Skeletal muscle satellite cell (primary cell): ENCODE measurements at regions not wholly inside any gene's neighbourhood (a gene's known extent, or its start where the extent isn't known, plus 50 kb on each side); places are given as distances from the start of the nearest gene placed in this dataset.
A peak's percentile ranks its signal among the peaks of the same experiment; 100 is the strongest.
"Not testable (repeated sequence)": the region's sequence is repeated elsewhere in the genome, so short reads cannot be mapped to it uniquely, and the experiment has no call there.

Source experiments
- H3K27me3 ChIP-seq: 2 replicates; pipeline ENCODE4 v1.7.0; 2013; ENCODE audit warnings: low read length; ENCODE audit not compliant: control insufficient read depth, insufficient read depth
- H3K36me3 ChIP-seq: 2 replicates; pipeline ENCODE4 v1.7.0; 2013; ENCODE audit warnings: mild to moderate bottlenecking, control low read depth, low read length; ENCODE audit not compliant: insufficient read depth
- H3K4me1 ChIP-seq: 2 replicates; pipeline ENCODE4 v1.7.0; 2013; ENCODE audit warnings: low read length; ENCODE audit not compliant: control insufficient read depth, insufficient read depth
- H3K4me2 ChIP-seq: 2 replicates; pipeline ENCODE4 v1.7.0; 2013; ENCODE audit warnings: mild to moderate bottlenecking, low read length
- H3K4me3 ChIP-seq: 2 replicates; pipeline ENCODE4 v1.7.0; 2013; ENCODE audit warnings: low read length
- H3K9ac ChIP-seq: 2 replicates; pipeline ENCODE4 v1.7.0; 2013; ENCODE audit warnings: mild to moderate bottlenecking, low read depth, low read length, moderate library complexity
- H3K9me3 ChIP-seq: replicated peaks from 2 replicates; pipeline ENCODE4 v1.7.0; 2013; ENCODE audit warnings: mild to moderate bottlenecking, control low read depth, low read length

DNA sequence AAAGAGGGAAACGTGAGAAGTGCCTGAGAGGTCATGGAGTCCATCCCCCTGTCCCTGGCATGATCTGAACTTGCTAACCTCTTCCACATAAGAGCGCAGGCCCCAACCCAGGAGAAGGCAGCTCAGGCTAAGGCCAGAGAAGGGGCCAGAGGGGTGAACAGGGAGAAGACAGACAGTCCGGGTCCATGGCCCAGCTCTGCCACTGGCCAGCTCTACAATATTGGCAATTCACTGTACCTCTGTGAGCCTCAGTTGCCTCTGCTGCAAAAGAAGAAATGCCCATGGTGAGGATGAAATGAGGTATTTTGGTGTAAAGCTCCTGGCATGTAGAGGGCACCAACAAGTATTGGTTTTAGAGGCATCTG lies 72.3 kb downstream of the CAMK2N1 start:
- Histone ChIP-seq H3K36me3 (no peaks in the 10 kb centered on the region), H3K27me3 (peaks cover 5% of the 10 kb centered on the region), H3K4me2 (no peak overlapping the region), H3K9ac (no peak overlapping the region), H3K4me1 (peaks cover 15% of the 10 kb centered on the region), H3K9me3 (no peaks in the 10 kb centered on the region), H3K4me3 (no peak overlapping the region)

DNA sequence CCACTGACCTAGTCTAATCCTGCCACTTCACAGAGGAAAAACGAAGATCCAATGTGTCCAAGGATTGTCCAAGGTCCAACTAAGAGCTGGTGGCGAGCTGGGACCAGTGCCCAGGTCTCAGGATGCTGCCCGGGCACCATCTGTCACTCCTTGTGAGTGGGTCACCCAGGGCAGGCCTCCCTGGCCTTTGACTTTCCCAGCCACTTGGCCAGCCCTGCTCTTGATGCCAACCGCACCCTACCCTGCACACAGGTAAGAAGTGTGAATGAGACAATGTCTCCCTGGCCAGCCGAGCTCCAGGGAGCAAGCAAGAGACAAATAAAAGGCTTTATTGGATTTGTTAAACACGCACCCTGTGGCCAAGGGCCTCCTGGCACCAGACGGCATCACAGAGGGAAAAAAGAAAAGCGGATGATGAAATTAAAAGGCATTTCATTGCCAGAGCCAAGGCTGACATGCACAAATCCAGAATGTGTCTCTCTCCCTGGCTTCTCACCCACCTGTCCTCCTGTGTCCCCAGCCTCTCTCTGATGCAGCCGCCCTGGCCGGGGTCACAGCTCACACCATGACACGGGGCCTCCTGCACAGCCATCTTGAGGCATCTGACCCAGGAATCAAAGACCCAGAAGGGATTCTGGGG lies 72.8 kb downstream of the CAMK2N1 start:
- no peaks in the 10 kb centered on the region for H3K36me3 ChIP-seq
- H3K9me3 ChIP-seq: no peaks in the 10 kb centered on the region
- no peak overlapping the region for H3K4me2 ChIP-seq
- no peak overlapping the region for H3K9ac ChIP-seq
- peaks cover 3% of the 10 kb centered on the region for H3K27me3 ChIP-seq
- H3K4me1 ChIP-seq: peaks cover 15% of the 10 kb centered on the region
- H3K4me3 ChIP-seq: no peak overlapping the region

DNA sequence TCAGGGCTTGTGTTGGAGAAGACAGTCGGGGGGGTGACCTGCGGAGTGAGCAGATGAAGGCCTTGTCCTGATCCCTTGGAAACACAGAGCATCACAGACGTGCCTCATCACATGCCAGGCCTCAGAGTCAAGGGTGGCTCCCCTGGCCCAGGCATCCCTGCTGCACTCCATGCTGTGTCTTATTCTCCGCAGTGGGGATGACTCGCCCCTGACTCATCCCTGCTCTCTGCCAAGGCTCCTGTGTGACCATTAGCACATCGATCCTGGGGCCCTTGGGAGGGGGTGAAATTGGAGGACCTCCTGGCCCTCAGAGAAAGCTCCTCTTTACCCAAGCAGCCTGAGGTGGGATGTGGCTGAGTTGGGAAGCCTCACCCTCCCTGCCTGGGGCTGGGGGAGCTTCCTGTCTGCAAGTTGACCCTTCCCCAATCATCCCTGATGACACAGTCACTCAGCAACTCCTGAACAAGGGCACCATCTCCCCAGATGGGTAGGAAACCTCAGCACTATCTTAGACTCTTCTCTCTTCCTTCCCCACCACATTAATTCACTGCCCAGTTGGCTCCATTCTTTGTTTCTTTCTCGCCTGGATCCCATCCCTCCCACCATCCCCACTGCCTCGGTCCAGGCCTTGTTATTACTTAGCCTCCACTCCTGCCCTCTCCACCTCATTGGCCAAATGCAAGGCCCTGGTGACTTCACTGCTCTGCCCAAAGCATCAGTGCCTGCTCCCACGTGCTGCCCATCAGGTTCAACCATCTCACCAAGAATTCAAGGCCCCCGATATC lies 74.6 kb downstream of the CAMK2N1 start:
- Histone ChIP-seq H3K4me2 (peak overlapping the region; percentile 45), H3K9ac (no peak overlapping the region), H3K4me3 (no peak overlapping the region), H3K36me3 (no peaks in the 10 kb centered on the region), H3K27me3 (no peaks in the 10 kb centered on the region), H3K9me3 (no peaks in the 10 kb centered on the region), H3K4me1 (peaks cover 19% of the 10 kb centered on the region)

DNA sequence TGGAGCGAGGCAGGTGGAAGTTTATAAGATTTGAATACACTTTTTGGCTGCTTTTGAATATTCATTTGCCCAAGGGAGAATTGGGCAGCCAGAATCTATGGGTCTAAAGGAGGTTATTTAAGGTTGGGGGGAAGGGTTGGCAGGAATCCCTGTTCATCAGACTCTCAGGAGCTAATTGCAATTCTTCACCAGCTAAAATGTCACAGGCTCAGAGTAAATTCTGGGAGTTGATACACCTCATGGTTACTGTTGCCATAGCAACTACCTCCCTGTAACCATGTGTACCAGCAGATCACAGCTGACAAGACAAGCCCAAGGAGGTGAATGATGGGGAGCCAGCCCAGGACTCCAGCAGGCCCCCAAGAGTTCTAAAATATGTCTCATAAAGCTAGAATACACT lies 75.5 kb downstream of the CAMK2N1 start:
- no peaks in the 10 kb centered on the region for H3K9me3 ChIP-seq
- H3K4me1 ChIP-seq: peaks cover 27% of the 10 kb centered on the region
- H3K27me3 ChIP-seq: peaks cover 4% of the 10 kb centered on the region

DNA sequence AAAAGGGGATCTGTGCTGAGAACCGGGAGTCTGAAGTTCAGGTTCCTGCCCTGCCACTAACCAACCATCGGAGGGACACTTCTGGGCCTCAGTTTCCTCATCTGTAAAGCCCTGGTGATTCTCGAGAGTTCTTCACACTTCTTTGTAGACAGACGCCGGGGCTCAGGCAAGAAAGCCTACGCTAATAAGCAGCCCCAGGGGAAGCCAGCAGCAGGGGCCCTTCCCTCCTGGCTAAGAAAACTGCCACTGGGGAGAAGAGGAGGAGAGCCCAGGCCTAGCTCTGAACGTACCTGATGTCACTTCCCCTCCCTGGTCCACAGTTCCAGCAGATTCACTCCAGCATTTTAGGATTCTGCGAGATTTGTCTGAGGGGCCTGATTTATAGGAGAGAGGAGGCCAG lies 76.0 kb downstream of the CAMK2N1 start:
- Histone ChIP-seq H3K4me1 (peaks cover 28% of the 10 kb centered on the region), H3K27me3 (peaks cover 10% of the 10 kb centered on the region), H3K4me3 (no peak overlapping the region), H3K4me2 (no peak overlapping the region), H3K36me3 (no peaks in the 10 kb centered on the region), H3K9me3 (no peaks in the 10 kb centered on the region), H3K9ac (no peak overlapping the region)

More for the DNA sequence above, 75.5 kb downstream of the CAMK2N1 start:
- Histone ChIP-seq H3K4me2 (no peak overlapping the region), H3K36me3 (no peaks in the 10 kb centered on the region), H3K9ac (no peak overlapping the region), H3K4me3 (no peak overlapping the region)

DNA sequence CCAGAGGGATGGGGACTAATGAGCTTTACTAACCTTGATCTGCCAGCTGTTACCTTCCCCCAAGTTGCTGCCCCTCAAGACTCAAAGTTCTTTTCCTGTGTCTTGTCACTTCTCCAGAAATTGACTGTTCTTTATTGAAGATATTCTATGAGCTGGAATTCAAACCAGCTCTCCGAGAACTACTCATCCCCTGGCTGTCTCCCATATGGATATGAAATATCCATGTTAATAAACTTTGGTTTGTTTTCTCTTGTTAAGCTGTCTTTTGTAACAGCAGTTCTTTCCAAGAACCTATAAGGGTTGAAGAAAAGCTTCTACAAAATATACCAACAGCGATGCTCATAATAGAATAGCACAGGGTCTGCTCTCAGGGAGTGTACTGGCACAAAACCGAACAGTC lies 77.0 kb downstream of the CAMK2N1 start:
- peaks cover 16% of the 10 kb centered on the region for H3K27me3 ChIP-seq
- H3K9ac ChIP-seq: no peak overlapping the region
- no peaks in the 10 kb centered on the region for H3K36me3 ChIP-seq
- no peak overlapping the region for H3K4me2 ChIP-seq
- H3K4me1 ChIP-seq: peaks cover 28% of the 10 kb centered on the region
- H3K9me3 ChIP-seq: no peaks in the 10 kb centered on the region
- no peak overlapping the region for H3K4me3 ChIP-seq

DNA sequence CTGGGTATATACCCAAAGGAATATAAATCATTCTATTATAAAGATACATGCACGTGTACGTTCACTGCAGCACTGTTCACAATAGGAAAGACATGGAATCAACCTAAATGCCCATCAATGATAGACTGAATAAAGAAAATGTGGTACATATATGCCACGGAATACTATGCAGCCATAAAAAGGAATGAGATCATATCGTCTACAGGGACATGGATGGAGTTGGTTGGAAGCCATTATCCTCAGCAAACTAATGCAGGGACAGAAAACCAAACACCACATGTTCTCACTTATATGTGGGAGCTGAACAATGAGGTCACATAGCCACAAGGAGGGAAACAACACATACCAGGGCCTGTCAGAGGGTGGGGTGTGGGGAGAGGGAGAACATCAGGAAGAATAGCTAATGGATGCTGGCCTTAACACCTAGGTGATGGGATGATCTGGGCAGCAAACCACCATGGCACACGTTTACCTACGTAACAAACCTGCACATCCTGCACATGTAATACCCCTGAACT lies 77.8 kb downstream of the CAMK2N1 start:
- Histone ChIP-seq H3K27me3 (peaks cover 25% of the 10 kb centered on the region), H3K4me1 (peaks cover 28% of the 10 kb centered on the region)
- H3K4me3 ChIP-seq, H3K9me3 ChIP-seq, H3K4me2 ChIP-seq, H3K36me3 ChIP-seq, H3K9ac ChIP-seq: not testable (repeated sequence)

DNA sequence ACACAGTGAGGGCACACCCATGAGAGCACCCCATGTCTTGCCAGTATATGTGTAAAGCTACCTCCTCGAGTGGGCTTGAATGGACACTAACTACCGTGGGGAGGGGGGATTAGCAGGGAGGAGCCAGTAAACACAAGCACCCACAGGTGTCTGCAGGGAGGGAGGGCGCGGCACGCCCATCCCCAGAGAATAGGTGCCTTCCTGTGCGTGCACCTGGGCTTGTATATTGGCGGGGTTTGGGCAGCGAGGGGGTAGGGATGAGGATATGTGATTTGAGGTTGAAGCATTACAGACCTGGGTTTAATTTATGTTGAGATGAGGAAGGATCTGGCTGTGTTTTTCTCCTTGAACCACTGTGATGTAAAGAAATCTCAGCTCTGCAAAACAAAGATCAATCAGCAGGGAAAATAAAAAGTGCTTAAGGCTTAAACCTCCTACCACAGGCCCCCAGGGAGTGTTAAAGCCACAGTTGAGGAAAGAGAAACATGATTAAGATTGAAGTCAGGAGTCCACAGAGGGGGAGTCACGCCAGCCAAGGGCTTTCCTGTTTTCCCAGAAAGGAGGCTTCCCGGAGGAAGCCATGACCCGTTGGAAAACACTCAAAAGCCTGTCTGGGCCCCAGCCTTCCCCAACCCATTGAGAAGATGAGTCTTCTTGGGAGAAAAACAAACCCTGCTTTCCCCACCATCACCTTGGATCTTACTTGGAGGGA lies 80.0 kb downstream of the CAMK2N1 start:
- peaks cover 42% of the 10 kb centered on the region for H3K27me3 ChIP-seq
- H3K4me3 ChIP-seq: no peak overlapping the region
- H3K36me3 ChIP-seq: no peaks in the 10 kb centered on the region
- H3K4me2 ChIP-seq: no peak overlapping the region
- H3K9me3 ChIP-seq: no peaks in the 10 kb centered on the region
- no peak overlapping the region for H3K9ac ChIP-seq
- peaks cover 19% of the 10 kb centered on the region for H3K4me1 ChIP-seq

DNA sequence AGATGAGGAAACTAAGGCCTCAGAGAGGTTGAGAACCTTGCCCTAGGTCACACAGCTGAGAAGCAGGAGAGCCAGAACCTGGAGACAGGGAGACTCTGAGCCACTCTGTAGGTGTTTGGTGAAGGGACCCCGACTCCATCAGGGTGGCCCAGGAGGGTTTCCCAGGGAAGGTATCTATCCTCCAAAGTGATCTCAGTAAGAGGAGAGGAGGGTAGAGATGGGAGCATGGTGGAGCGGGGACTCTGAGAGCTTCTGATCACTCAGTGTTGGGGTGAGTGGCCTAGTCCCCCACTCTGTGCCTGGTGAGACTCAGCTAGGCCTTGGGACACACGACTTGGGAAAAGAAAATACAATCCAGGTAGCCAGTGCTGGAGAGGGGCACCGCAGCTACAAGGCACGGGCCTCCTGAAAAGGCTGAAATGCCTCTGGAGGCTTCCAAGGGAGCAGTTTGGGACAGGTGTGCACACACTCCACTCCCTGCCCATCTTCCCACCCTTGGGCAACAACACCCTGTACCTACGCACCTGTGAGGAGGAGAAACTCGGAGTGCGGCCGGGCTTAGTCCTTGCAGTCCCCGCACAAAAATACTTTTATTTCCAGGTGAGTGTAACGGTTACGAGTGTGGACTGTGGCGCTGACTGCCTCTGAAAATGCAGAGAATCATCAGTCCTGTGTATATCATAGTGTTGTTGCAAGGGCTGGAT lies 80.8 kb downstream of the CAMK2N1 start:
- H3K36me3 ChIP-seq: no peaks in the 10 kb centered on the region
- no peak overlapping the region for H3K9ac ChIP-seq
- no peak overlapping the region for H3K4me2 ChIP-seq
- H3K9me3 ChIP-seq: no peaks in the 10 kb centered on the region
- no peak overlapping the region for H3K4me3 ChIP-seq
- peaks cover 46% of the 10 kb centered on the region for H3K27me3 ChIP-seq
- H3K4me1 ChIP-seq: peaks cover 21% of the 10 kb centered on the region
